ENCODE measurements at regions not wholly inside any gene's neighbourhood (a gene's known extent, or its start where the extent isn't known, plus 50 kb on each side); places are given as distances from the start of the nearest gene placed in this dataset.

DNA sequence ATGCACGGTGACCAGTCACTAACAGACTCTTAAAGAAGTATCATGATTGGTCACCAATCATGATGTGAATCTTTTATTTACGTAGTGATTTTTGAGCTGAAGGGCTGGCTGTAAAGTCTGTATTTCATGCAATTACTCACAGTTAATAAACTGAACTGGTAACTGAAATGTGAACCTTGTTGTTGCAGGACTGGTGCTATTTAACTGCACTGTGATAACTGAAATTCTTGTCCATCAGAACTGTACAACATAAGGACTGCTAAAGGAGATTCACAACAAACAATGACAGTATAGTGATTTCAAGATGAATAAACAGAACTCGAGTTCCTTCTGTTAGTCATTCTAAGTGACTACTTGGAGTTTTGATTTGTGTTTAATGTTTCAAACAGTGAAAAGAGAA, 316.6 kb downstream of the TPBG start:
- DNase-seq = no peak

DNA sequence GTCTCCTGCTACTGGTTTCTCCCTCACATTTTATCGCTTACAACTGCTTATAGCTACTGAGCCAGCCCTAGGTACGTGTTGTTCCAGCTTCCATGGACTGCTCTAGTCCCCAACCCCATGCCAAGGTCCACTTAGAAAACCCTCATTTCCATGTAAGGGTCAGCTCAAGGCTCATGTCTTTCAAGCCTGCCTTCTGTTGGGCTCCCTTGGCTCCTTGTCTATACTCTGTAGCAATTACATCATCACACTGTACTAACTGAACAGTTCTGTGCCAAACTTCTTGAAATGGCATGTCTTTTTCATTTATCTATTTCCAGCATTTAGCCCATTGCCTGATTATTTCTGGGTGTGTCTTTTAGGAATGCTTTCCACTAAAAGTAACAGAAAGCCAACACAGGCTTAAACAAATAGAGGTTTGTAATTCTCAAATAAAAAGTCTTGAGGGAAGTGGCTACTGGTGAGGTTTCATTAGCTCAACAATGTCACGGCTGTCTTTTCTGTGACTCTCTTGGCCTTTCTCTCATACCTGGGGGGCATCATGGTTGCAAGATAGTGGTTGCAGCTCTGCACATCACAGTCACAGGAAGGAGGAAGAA, 317.6 kb downstream of the TPBG start:
- DNase-seq = no peak

DNA sequence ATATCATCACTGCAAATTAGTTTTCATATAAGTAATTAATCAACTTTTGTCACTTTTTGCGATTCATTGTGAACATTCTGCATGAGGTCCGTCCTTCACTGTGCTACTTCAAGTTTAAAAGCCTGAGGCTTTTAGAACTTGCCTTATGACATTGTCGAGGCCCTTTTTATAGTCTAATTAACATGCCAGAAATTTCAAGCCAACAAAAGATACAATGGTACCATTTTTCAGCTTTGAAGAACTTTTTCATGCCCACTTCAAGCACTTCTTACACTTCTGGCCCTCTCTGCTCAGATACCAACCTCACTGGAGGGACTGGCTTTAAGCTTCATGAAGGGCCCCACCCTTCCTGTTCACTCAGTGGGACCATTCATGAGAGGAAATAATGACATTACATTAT, 323.1 kb downstream of the TPBG start:
- DNase-seq = no peak

DNA sequence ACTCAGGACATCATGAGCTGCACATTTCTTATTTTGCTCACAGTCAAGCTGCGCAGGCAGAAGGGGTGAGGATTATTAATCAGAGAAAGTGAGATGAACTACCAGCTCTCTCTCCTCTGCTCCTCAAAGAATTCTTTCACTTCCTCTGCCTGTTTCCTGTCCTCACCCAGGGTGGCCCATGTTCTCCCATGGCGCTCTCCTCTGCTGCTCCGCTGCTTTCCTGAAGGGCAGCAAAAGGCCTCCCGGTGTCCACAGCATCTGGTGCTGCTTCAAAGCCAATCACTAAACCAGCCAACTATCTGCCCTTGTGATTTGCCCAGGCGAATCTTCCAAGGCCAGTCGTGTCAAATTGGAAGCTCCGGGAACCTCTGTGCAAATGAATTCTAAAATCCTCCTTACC, 324.2 kb downstream of the TPBG start:
- DNase-seq = no peak

DNA sequence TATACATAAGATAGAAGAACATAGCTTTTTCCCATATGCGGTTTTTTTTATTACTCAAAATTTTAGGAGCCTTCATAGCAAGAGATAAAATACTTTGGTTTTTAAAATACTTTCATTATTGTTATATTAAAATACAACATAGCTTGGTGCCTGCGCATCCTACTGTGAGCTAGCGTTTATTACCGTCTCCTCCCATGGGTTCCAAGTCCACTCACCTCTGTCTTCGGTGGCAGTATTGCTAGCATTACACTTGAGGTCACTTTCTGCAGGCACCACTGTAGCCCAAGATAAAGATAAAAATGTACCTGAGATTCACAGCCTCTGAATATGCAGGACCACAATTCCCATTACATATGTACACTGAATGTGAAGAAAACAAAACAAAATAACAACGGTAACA, 326.7 kb downstream of the TPBG start:
- no peak for DNase-seq

DNA sequence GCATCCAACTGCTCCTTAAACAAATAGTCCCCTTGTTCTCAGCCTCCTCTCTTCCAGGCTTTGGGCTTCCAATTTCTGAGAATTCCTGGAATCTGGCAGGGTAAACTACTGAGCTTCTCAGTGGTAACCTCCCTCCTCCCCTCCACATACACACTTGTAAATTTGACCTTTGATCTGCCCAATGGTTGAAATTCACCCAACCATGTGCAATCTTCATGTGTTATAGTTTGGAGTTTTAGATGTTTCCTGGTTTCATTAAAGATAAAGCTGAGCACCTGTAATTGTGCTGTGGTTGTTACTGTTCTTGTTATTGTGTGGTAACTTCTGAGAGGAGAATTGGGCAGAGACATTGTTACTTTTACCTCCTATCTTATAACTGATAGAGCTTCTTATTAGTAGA, 328.4 kb downstream of the TPBG start:
- no peak for DNase-seq

DNA sequence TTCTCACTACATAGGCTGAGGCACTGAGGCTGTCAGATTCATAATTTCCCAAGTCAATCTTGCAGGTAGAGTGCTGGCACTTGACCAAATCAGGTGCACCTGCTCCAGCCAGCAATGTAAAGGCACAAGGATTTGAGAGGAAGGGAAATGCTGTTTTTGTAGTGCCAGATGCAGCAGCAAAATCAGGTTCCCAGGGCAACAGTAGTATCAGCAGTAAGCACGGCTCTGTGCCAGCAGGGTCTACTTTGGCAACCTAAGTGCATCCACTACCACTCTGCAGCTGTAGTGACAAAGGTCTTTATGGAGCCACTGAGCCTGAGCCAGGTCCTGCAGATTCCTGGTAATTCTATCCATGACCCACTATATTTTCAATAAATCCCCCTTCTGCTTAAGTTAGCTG, 329.5 kb downstream of the TPBG start:
- peak; percentile 86 to 89 for DNase-seq

DNA sequence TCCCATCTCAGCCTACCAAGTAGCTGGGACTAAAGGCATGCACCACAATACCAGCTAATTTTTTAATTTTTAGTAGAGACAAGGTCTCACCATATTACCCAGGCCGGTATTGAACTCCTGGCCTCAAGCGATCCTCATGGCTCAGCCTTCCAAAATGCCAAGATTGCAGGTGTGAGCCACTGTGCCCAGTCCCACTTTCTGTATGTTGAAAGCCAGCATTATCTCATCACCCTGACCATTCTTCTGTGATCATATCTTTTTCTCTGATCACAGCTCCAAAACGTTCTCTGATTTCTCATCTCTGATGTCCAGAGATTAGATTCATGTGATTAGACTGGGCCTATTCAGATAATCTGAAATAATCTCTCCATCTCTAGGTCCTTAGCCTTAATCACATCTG, 337.7 kb downstream of the TPBG start:
- DNase-seq = no peak

DNA sequence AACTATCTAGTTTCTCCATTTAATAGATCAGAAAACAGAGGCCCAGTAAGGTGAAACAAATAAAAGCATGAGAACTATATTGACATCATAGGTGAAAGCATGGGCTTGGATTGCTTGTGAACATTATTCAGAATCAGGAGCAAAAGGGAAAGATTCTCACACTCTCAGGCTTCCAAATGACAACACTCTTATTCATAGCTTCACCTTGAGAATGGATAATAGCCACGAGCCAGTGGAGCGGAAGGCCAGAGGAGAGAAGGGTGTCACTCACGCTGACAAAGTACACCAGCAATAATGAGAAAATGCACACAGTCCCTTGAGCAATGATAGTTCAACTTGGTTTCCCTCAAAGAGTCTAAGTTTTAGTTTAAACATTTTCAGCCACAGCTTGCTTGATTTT, 339.0 kb downstream of the TPBG start:
- DNase-seq = no peak

DNA sequence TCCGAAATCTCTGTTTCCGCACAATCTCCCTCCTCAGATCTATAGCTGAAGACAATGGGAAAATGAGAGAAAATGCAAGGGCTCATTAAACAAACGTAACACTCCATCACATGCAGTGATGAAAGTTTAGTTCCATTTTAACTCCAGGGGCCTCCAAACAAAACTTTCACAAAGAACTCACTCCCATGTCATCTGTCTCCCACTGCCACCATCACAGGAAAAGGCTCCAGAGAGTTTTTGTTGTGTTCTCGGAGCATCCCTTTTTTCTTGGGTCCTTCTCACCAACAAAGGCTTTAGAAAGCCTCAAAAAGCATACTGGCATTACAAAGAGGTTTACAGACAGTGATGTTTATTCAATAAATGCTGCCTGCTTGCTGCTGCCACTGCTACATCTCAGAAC, 339.6 kb downstream of the TPBG start:
- no peak for DNase-seq

DNA sequence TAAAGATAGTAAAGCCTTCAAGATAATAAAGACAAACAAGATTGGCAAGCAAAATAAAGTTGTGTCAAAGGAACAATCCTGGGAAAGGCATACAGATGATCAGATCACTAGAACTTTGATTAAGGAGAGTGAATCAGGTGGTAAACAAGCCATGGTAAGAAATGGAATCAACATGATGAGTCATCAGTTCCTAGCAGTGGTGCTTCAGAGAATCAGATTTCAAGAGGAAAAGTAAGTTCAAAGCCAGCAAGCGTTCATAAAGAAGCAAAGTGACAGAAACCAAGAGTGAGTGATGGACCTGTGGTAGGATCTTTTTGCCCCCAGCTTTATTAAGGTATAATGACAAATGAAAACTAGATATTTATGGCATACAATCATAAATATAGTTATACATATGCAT, 340.4 kb downstream of the TPBG start:
- DNase-seq = no peak

DNA sequence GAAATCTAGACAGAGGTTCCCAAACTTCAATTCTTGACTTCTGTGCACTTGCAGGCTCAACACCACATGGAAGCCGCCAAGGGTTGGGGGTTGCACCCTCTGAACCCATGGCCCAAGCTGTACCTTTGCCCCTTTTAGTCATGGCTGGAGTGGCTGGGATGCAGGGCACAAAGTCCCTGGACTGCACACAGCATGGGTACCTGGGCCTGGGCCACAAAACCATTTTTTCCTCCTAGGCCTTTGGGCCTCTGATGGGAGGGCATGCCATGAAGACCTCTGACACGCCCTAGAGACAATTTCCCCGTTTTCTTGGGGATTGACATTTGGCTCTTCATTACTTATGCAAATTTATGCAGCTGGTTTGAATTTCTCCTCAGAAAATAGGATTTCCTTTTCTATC, 342.0 kb downstream of the TPBG start:
- no peak for DNase-seq

DNA sequence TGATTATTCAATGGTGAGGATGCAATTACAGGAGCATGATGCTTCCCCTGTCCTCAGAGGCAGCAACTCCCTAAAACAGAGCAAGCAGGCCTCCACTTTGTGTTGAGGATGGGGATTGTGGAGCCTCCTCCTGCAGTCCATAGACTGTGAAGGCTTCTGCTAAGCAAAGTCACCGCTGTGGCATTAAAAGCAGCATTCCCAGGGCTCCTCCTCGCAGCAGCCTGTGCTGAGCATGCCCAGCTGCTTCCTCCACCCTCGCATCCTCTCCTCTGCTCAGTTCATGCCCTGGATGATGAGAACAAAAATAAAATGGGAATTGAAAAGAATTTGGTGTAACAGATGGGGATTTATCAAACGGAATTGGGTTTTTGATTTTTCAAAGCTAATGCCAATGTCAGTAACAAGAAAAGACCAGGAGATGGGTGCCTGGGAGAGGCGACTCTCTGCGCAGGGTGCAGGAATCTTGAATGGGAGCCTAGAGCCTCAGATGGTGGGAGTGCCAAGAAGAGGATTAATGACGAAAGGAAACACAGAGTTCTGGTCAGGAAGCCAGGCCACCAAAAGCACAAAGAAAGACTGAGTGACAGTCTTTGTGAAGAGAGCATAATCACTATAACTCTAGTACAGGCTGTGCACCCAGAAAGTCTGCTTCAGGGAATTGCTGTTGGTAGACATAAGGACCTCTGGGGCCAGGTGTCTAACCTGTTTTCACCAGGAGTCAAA, 347.6 kb downstream of the TPBG start:
- DNase-seq = no peak

DNA sequence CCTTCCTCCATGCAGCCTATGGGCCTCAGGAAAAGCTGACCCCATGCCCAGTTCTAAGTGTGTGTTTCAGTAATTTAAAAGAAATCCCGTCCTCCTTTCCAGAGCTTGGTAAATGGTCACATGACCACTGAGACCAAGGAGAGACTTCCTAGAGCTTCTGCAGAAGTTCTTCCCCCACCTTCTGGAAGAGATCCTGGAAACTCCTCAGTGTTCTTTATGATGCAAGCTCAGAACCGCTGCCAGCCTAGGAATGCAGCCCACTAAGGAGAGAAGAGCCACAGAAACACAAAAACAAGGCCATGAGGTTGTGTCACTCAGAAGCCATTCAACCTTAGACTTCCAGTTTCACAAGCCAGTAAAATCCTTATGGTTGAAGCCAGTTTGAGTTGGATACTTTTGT, 348.4 kb downstream of the TPBG start:
- no peak for DNase-seq

DNA sequence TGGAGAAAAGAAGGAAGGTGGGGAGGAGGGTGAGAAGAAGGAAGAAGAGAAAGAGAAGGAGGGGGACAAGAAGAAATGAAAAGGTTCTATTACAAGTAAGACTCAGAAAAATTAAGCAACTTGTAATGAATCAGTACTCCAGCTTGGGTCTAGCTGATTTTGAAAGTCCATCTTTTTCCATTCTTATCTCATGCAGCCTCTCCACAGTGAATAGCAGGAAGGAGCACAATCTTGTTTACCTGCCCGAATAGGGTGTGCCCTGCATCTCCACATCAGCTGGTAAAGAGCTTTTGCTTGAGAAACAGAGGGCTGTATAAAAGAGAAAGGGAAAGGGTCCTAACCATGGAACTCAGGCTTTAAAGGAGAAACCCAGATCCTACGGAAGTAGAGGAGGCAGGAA, 348.8 kb downstream of the TPBG start:
- DNase-seq = no peak

DNA sequence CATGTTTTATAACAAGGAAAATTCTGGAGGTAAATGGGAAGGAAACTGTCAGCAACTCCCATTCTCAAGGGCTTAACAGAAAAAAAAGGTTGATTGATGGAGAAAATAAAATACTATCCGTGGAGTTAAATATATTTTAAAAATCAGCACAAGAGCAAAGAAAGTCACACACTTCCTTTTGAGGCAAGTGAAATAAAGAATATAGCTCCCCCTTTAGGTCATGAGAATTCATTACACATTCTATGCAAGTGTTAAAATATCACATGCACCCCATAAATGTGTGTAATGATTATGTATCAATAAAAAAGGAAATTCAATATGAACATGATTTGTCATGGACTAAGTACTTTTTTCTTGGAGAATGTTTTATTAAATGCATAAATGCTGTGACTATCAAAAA, 349.2 kb downstream of the TPBG start:
- no peak for DNase-seq

DNA sequence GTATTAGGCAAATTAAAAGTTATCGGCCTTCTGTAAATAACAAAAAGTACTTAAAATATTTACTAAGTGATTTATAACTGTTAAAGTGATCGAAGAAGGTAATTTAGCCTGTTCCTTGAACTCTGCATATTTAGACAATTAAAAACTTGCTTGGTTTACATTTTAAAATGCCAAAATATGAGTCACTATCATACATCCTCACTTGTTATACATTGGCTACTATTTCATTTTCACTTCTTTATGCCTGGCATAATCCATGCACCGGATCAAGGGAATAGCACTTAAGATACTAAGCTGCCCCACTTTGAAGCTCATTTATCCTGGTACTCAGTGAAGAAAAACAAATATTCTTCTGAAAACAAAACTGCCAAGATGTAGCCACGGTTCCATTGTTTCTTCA, 344.6 kb downstream of the UBE3D start:
- no peak for DNase-seq

DNA sequence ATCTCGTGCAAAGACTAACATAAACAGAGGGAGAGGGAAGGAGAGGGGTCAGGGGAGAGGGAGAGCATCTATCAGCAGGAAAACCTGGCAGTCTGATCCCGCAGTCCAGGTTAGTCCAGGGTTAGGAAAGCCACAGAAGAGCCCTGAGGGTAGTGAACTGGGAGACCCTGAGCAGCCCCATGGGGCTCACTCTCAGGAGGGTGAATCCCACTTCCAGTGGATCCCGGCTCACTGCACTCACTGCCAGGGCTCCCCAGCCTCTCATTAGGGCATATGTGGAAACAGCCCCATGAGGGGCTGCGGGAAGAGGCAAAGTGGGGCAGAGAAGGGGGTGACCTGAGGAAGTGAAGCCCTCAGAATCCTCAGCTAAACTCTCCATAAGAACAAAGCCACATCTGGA, 329.9 kb downstream of the UBE3D start:
- DNase-seq = no peak

DNA sequence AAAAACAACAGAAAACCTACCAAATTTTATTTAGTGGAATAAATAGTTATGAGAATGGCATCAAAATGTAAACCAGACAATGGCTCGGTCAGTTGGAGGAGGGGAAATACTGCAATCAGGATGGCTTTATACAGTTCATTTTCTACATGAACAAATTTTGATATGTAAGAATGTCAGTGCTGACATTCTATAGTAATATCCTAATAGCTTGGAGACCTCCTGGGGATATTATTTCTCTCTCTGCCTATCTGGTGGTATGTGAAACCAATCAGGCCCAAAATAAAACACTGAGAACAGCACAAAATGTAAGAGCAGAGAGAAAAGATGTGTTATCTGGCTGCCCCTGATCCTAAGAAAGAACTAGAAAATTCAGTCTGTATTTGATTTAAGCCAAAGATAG, 327.7 kb downstream of the UBE3D start:
- no peak for DNase-seq

DNA sequence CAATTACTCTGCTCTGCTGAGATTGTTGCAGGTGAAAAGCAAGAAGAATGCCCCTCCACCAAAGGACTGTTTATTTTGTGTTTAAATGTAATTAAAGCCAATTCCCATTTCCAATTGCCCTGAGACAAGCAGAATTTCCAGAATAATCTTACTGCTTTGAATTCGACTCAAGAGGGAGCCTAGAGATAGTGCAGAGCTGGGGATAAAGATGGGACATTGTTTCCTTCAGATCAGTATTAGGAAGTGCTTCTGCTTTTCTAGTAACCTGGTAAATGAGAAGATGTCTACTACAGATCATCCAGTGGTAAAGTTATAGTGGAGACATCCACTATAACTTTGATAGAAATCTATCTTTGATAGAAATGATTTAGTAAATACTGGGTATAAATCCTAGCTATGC, 326.9 kb downstream of the UBE3D start:
- DNase-seq = no peak

DNA sequence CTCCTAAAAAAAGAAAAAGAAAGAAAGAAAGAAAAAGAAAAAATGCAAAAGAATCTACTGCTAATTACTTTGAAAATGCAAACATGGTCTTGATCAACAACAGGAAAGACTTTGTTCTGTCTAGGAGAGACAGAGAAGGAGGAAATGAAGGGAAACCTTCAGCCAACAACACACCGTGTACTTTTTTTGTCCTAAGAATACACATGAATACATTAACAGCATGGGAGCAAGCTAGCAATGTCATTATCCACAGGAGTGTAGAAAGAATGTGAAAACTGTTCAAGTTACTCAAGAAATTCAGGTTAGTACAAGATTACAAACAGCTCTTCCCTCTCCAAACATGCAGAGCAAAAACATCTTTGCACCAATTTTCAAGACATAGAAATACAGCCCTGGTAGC, 326.3 kb downstream of the UBE3D start:
- DNase-seq = no peak

DNA sequence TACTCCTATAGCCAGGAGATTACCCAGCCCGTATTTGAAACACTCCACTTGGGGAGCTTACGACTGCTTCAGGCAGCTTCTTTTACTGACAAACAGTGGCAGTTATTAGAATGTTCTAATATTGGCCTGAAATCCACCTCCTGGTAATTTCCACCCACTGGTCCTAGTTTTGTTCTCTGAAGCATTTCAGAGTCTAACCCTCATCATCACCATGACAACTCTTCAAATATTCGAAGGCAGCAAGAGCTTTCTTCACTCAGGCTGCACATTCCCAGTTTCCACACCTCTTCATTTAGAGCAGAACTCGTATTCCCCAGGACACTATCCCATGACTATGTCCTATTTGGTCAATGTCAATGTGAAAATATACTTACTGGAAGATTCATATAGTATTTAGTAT, 325.6 kb downstream of the UBE3D start:
- DNase-seq = no peak

DNA sequence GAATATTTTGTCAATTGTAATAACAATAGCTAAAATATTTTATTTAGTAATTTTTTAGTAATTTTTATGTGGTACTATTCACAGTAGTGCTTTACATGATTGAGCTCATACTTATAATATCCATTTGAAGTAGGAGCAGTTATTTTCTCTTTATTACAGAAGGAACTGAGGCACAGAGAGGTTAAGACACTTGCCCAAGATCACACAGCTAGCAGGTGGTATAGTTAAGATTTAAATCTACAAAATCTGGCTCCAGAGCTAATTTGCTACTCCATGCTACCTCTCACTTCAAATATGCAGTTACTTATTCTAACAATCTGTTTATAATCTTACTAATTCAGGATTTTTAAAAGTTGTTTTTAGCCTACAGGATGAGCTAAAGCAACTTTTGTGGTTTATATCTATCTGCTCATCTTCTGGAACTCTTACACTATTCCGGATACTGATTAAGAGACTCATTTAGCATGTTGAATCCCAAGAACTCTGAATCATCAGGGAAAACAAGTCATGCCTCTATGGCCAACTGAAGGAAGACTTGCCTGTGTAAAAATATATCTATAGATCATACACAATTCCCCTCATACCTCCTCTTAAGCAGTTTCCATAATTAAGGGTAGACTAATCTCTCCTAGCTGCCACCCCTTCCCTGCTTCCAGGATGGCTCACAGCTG, 324.2 kb downstream of the UBE3D start:
- no peak for DNase-seq

DNA sequence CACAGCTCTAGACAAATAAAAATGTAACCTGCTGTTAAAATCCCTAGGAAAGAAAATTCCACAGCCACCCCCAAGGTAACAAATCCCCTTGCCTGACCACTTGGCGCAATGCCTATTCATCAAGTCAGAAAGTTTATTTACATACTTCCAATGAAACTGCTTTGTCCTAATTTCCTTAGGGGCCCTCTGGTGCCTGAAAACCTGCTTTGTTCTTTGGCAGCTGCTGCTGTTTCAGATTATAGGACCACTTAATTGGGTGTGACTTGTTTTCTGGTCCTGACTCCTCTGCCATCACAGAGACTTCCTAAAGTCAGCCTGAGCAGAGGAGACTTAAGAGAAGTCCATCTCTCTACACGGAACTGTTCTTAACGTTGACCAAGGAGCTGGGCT, 323.6 kb downstream of the UBE3D start:
- DNase-seq = no peak

Data from SHP77 (cell line).